ENCODE measurements at regions not wholly inside any gene's neighbourhood (a gene's known extent, or its start where the extent isn't known, plus 50 kb on each side); places are given as distances from the start of the nearest gene placed in this dataset.

DNA sequence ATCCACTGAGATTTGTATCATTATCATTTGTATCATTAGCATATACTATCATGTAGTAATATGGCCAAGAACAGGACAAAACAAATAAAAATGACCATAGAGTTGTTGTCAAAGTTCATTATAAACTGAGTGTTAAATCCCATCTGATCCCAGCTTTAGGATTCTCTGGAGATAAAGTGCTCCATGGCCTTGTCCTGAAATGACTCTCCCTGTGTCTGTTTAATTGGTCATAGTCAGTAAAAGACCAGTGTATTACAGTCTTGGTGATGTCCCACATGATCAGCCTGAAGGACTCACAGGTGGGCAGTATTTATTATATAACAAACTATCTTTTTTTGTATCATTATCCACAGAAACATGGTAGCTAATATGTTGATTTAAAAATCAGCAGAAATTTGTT lies 361.6 kb downstream of the TMEM135 start:
- no peaks in the 10 kb centered on the region for H3K9me3 ChIP-seq (ENCODE audit: control insufficient read depth in 4 of 4, low read length in 3 of 4)
- H3K36me3 ChIP-seq (ENCODE audit: control insufficient read depth in 4 of 4, insufficient read depth in 3 of 4, low read depth in 1 of 4, low read length in 3 of 4): no peaks in the 10 kb centered on the region

DNA sequence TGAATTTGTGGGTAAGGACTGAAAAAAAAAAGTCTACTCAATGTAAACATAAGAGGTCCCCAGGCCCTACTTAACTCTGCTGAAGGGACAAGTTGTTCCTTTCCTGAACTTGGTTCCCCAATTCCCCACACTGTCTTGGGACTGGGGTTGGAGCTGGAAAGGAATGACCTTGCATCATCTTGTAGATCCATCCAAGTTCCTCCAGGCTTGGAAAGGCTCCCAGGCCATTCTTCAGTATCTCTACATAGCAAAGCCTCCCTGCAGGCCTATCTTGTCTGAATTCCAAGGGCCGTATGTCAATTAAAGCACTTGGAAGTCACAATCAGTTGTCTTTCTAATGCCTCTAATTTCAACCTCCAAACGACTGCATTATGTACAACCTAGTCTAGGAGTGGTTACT lies 361.2 kb downstream of the TMEM135 start:
- H3K4me1 ChIP-seq (ENCODE audit: control insufficient read depth in 4 of 4, insufficient read depth in 4 of 4, low read length in 3 of 4): no peaks in the 10 kb centered on the region
- WGBS: 83% methylated on average over 2 of the region's 2 CpGs
- H3K4me3 ChIP-seq (ENCODE audit: low read depth in 1 of 3, low read length in 3 of 3): no peak overlapping the region
- H3K27me3 ChIP-seq (ENCODE audit: control insufficient read depth in 4 of 4, insufficient read depth in 4 of 4, low read length in 3 of 4): no peaks in the 10 kb centered on the region
- H3K9ac ChIP-seq (ENCODE audit: low read depth in 1 of 2, low read length in 2 of 2): no peak overlapping the region
- H3K27ac ChIP-seq (ENCODE audit: low read depth in 1 of 2, low read length in 2 of 2): no peak overlapping the region
- no peaks in the 10 kb centered on the region for H3K9me3 ChIP-seq (ENCODE audit: control insufficient read depth in 4 of 4, low read length in 3 of 4)
- no peaks in the 10 kb centered on the region for H3K36me3 ChIP-seq (ENCODE audit: control insufficient read depth in 4 of 4, insufficient read depth in 3 of 4, low read depth in 1 of 4, low read length in 3 of 4)
- DNase-seq (ENCODE audit: low spot score): no peak
- TF ChIP-seq HNF4A (conservative IDR thresholded peaks at IDR 0.05) (no peak), YY1 (IDR thresholded peaks at IDR 0.05) (no peak), EGR1 (IDR thresholded peaks at IDR 0.05; ENCODE audit: low read depth in 2 of 2) (no peak), NR2F2 (IDR thresholded peaks at IDR 0.05) (no peak), TAF1 (conservative IDR thresholded peaks at IDR 0.05) (no peak), HNF4G (IDR thresholded peaks at IDR 0.05) (no peak), RXRA (IDR thresholded peaks at IDR 0.05) (no peak), FOXA1 (IDR thresholded peaks at IDR 0.05) (no peak), FOXA2 (IDR thresholded peaks at IDR 0.05) (no peak)
- TF ChIP-seq, protein P1, sequence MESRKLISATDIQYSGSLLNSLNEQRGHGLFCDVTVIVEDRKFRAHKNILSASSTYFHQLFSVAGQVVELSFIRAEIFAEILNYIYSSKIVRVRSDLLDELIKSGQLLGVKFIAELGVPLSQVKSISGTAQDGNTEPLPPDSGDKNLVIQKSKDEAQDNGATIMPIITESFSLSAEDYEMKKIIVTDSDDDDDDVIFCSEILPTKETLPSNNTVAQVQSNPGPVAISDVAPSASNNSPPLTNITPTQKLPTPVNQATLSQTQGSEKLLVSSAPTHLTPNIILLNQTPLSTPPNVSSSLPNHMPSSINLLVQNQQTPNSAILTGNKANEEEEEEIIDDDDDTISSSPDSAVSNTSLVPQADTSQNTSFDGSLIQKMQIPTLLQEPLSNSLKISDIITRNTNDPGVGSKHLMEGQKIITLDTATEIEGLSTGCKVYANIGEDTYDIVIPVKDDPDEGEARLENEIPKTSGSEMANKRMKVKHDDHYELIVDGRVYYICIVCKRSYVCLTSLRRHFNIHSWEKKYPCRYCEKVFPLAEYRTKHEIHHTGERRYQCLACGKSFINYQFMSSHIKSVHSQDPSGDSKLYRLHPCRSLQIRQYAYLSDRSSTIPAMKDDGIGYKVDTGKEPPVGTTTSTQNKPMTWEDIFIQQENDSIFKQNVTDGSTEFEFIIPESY (IDR thresholded peaks at IDR 0.05): no peak
- TF ChIP-seq, protein P2, sequence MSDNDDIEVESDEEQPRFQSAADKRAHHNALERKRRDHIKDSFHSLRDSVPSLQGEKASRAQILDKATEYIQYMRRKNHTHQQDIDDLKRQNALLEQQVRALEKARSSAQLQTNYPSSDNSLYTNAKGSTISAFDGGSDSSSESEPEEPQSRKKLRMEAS (IDR thresholded peaks at IDR 0.05): no peak
- TF ChIP-seq, protein P3, sequence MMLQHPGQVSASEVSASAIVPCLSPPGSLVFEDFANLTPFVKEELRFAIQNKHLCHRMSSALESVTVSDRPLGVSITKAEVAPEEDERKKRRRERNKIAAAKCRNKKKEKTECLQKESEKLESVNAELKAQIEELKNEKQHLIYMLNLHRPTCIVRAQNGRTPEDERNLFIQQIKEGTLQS (IDR thresholded peaks at IDR 0.05): no peak

More for the DNA sequence above, 361.6 kb downstream of the TMEM135 start:
- Histone ChIP-seq H3K27ac (ENCODE audit: low read depth in 1 of 2, low read length in 2 of 2) (no peak overlapping the region), H3K4me3 (ENCODE audit: low read depth in 1 of 3, low read length in 3 of 3) (no peak overlapping the region), H3K27me3 (ENCODE audit: control insufficient read depth in 4 of 4, insufficient read depth in 4 of 4, low read length in 3 of 4) (no peaks in the 10 kb centered on the region), H3K4me1 (ENCODE audit: control insufficient read depth in 4 of 4, insufficient read depth in 4 of 4, low read length in 3 of 4) (no peaks in the 10 kb centered on the region), H3K9ac (ENCODE audit: low read depth in 1 of 2, low read length in 2 of 2) (no peak overlapping the region)
- no peak for DNase-seq (ENCODE audit: low spot score)
- TF ChIP-seq EGR1 (IDR thresholded peaks at IDR 0.05; ENCODE audit: low read depth in 2 of 2) (no peak), GABPA (IDR thresholded peaks at IDR 0.05 in 1 of 2, conservative IDR thresholded peaks at IDR 0.05 in 1 of 2) (no peak), RAD21 (IDR thresholded peaks at IDR 0.05) (no peak), NR2F2 (IDR thresholded peaks at IDR 0.05) (no peak), HNF4A (conservative IDR thresholded peaks at IDR 0.05) (no peak), HNF4G (IDR thresholded peaks at IDR 0.05) (no peak)
- TF ChIP-seq, protein P2 (IDR thresholded peaks at IDR 0.05): no peak
- TF ChIP-seq, protein P4, sequence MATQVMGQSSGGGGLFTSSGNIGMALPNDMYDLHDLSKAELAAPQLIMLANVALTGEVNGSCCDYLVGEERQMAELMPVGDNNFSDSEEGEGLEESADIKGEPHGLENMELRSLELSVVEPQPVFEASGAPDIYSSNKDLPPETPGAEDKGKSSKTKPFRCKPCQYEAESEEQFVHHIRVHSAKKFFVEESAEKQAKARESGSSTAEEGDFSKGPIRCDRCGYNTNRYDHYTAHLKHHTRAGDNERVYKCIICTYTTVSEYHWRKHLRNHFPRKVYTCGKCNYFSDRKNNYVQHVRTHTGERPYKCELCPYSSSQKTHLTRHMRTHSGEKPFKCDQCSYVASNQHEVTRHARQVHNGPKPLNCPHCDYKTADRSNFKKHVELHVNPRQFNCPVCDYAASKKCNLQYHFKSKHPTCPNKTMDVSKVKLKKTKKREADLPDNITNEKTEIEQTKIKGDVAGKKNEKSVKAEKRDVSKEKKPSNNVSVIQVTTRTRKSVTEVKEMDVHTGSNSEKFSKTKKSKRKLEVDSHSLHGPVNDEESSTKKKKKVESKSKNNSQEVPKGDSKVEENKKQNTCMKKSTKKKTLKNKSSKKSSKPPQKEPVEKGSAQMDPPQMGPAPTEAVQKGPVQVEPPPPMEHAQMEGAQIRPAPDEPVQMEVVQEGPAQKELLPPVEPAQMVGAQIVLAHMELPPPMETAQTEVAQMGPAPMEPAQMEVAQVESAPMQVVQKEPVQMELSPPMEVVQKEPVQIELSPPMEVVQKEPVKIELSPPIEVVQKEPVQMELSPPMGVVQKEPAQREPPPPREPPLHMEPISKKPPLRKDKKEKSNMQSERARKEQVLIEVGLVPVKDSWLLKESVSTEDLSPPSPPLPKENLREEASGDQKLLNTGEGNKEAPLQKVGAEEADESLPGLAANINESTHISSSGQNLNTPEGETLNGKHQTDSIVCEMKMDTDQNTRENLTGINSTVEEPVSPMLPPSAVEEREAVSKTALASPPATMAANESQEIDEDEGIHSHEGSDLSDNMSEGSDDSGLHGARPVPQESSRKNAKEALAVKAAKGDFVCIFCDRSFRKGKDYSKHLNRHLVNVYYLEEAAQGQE (IDR thresholded peaks at IDR 0.05): no peak
- TF ChIP-seq, protein P3 (IDR thresholded peaks at IDR 0.05): no peak
- TF ChIP-seq, protein P1 (IDR thresholded peaks at IDR 0.05): no peak
- TF ChIP-seq, protein P5, sequence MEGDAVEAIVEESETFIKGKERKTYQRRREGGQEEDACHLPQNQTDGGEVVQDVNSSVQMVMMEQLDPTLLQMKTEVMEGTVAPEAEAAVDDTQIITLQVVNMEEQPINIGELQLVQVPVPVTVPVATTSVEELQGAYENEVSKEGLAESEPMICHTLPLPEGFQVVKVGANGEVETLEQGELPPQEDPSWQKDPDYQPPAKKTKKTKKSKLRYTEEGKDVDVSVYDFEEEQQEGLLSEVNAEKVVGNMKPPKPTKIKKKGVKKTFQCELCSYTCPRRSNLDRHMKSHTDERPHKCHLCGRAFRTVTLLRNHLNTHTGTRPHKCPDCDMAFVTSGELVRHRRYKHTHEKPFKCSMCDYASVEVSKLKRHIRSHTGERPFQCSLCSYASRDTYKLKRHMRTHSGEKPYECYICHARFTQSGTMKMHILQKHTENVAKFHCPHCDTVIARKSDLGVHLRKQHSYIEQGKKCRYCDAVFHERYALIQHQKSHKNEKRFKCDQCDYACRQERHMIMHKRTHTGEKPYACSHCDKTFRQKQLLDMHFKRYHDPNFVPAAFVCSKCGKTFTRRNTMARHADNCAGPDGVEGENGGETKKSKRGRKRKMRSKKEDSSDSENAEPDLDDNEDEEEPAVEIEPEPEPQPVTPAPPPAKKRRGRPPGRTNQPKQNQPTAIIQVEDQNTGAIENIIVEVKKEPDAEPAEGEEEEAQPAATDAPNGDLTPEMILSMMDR (IDR thresholded peaks at IDR 0.05; ENCODE audit: low read depth, low read length, missing input control): no peak

Data from liver (tissue), 8 donors.